HG03064 (cell line): ENCODE measurements at regions not wholly inside any gene's neighbourhood (a gene's known extent, or its start where the extent isn't known, plus 50 kb on each side); places are given as distances from the start of the nearest gene placed in this dataset.
"Not testable (repeated sequence)": the region's sequence is repeated elsewhere in the genome, so short reads cannot be mapped to it uniquely, and the experiment has no call there.

Source experiments
- ATAC-seq: cut with Tn5 transposase; IDR thresholded peaks from one replicate; pipeline ENCODE4 v1.9.1; 2021; ENCODE audit warnings: low read depth; ENCODE audit not compliant: unreplicated experiment

DNA sequence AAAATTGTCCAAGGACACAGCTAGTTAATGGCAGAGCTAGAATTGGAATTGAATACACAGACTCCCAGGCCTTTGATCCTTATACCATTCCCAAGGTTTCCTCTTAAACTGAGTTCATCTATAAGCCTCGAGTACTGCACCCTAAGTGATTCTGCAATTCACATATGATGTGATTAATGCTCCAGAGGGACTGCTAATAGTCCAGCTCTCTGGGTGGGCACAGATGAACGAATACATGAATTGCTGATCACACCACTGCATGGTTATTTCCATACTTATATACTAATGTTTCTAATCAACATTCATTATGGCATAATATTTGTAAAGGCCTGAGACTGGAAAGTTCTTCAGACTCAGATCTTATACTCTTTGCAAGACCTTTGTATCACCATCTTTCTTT, 101.8 kb downstream of the NUFIP1 start:
- no peak for ATAC-seq

DNA sequence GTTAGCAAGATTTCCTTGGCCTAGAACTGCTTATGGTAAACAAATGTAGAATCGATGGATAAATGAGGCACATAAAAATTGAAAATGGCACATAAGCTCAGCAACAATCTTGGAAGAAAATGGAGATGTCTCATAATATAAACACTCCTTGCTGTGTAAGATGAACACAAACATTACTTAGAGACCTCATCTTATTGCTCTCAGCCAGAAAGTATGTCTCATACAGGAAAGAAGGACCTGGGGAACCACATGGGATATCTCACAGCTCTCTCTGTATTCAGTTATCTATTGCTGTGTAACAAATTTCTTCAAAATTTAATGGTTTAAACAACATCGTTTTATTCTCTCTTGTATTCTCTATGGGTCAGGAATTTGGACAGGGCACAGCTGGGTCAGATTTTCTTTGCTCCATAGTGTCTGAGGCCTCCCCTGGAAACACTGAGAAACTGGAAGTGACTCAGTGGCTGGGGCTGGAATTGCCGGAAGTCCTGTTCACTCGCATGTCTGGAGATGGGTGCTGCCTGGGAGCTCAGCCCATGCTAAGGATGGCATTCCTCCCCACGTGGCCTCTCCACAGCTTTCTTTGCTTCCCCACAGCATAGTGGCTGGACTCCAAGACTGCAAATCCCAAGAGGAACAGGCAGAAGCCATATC, 105.1 kb downstream of the NUFIP1 start:
- ATAC-seq = no peak

DNA sequence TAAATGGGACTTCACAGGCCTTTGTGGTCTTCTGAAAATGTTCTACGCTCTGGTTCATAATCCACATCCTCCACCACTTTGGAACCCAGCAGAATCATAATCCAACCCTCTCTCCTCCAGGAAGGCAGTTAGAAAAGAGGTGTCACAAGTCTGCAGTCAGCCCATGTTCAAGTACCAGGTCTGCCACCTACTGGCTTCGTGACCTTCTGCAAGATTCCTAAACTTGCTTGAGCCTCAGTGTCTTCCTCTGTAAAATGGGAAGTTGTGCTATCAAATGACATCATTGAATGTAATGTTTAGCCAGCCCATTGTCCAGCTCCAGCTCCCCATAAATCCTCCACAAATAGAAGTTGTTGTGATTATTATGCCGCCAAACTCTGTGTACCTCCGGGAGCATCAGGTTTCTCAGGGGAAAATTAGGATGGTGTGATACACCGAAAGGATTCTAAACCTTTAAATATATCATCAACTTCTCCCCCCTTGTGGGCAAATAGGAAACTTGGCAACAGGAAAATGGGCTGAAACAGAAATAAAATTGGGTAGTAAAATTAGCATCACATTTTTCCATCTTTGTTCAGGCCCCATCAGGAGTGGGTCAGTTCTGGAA, 109.7 kb downstream of the NUFIP1 start:
- no peak for ATAC-seq

DNA sequence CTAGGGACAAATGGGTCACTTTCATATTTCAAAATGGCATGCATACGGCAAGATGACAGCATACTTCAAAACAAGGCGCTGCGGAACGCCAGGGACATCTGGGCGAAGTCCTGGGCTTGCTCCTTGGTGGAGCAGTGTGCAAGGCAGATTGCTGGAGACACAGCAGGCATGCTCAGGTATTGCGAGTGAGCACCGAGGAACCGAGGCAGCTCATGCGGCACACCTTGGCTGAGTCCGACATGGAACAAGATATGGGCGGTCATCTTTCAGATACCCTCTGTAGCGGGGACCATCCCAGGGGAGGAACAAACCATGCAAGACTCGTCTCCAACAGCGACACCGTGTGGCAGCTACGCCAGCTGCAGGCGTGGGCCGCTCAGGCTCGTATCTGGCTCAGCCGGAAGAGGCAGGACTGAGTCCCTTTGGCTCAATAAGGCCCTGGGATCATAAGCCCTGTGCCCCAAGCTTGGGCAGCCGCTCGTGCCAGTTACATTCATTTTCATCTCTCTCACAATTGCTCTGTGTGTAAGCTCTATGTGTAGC, 112.4 kb downstream of the NUFIP1 start:
- no peak for ATAC-seq

DNA sequence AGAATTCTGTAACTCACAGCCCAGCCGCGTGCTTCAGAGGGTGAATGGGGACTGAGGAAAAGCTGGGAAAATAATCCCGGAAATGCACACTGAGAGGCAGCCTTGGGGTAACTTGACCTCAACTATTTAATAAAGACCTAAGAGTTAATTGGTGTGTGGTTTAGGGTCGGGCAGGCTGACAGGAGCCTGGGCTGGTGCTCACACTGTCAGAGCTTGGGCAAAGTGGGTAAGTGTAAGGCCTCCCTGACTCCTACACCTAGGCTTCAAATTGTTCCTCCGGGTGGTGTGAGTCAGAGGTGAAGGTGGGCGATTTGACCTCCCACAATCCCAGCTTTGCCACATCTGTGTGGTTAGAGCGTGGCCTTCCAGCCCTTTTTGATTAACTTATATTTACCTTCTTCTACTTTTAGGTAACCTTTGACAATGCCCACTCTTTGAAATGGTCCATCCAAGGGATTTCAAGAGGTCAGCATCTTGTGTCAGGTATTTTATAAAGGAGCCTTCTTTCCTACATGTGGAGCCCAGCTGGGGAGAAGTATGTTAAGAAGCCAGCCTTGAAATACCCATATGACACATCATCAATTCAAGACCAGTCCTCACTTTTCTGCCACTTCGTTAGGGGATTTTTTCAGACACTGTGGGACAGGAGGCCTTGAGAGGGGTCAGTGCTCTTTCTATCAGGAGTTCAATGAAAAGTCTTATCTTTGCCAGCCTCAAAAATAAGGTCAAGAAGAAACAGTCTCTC, 114.2 kb downstream of the NUFIP1 start:
- ATAC-seq = no peak

DNA sequence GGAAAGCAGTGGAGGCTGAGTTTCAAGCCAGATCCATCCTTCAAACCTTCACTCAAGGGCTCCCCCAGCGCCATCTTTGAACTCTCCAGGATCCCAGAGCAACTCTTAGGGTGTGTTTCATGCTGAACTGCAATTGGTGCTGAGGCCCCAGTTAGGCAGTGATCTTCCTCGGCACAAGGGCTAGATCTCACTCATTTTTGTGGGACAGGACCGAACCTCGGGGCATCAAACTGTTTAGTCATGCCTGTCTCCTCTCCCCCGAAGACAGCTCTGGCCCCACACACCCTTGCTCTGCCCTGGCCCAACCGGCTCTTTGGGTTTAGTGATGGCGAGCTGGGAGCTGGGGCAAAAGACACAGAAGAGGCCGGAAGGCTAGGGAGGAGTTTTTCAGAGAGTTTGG, 115.1 kb downstream of the NUFIP1 start:
- no peak for ATAC-seq

DNA sequence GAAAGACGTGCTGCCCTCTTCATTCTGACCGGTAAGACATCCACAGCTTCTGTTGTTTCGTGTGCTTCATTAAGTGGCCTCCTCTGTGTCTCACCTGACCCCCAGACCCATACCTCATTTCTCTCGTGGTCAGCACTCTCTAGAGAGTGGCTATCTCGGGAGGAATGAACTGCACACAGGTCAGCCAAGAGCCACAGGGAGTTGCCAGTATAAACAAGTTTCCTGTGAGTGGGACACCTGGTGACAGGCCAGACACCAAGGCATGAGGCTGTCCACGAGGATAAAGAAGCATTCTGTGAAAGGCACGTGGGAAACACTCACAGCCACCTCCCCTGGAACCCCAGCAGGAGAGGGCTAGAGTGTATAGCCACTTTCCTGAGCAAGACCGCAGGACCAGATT, 115.8 kb downstream of the NUFIP1 start:
- ATAC-seq = no peak

DNA sequence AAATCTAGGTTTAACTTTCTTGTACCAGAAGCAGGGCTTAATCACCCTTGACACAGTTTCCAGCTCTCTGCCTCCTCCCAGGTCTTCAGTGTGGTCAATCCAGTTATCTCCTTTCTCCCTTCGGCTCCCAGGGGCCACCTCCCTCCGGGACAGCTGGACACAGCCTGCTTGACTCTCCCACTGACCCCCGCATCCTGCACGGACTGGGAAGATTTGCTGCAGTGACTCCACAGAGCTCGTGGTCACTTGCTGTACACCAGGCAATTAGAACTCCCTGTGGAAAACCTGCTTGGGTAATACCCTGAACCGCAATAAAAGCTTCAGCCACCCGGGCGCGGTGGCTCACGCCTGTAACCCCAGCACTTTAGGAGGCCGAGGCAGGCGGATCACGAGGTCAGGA, 116.5 kb downstream of the NUFIP1 start:
- no peak for ATAC-seq

DNA sequence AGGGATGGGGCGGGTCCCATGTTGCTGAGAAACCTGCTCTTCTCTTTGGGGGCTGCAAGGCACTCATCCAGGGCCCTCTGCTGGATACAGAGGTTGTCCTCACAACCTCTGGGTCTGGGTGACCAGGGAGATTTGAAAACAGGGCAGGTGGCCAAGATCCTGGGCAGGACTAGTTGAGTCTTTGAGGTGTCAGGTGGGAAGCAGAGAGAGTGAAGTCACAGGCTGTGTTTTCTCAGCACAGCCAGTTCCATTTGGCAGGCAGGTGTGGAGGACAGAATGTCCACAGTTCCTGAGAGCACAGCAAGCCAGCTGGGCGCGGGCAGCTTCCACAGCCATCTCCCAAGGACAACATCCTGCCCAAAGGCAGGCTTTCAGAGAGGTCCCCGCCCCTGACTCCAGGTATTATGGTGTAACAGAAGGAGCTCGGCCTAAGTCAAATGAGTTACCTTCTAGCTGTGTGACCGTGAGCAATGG, 118.8 kb downstream of the NUFIP1 start:
- ATAC-seq = no peak

DNA sequence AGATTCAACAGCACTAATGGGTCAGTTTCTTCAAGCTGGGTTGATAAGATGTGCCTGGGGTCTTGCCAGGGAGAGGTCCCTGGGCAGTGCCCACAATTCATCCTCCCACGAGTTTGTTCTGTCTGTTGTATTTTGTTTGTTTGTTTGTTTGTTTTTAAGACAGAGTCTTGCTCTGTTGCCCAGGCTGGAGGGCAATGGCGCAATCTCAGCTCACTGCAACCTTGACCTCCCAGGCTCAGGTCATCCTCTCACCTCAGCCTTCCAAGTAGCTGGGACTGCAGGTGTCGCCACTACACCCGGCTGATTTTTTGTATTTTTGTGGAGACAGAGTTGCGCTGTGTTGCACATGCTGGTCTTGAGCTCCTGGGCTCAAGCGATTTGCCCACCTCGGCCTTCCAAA, 120.1 kb downstream of the NUFIP1 start:
- ATAC-seq = no peak

DNA sequence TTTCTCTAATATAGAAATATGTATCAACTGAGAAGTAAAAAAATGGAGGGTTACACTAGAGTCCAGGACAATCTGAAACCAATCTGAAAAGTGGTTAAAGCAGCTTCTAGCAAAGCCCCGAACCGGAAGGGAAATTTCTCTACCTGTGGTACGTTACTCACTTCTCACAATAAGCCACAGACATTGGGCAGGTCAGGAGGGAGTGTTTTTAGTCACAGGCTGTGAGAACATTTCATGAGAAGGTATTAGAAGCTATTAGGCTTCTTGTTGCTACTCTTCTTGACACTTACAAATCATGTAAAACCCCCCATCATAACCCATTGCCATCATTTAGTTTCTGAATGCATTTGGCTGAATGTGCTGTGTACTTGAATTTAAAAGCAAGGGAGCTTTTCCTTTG, 120.9 kb downstream of the NUFIP1 start:
- peak; percentile 75 for ATAC-seq

DNA sequence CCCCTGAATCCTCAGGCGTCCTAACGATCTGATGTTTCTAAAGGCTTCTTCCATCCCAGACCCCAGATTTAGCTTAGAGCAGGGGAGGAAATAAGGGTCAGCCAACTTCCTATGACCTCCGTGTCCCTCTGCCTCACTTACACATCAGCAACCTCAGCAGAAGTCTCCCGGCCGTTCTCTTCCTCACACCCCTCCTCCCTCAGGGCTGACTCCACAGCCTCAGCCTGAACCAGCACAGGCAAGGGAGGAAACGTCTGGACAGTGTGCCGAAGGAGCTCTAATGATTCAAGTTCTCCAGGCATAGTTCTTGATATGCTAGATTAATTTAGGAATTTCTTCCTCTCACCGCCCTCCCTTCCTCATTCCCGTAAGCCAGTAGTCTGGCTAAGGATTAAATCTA, 121.4 kb downstream of the NUFIP1 start:
- no peak for ATAC-seq

DNA sequence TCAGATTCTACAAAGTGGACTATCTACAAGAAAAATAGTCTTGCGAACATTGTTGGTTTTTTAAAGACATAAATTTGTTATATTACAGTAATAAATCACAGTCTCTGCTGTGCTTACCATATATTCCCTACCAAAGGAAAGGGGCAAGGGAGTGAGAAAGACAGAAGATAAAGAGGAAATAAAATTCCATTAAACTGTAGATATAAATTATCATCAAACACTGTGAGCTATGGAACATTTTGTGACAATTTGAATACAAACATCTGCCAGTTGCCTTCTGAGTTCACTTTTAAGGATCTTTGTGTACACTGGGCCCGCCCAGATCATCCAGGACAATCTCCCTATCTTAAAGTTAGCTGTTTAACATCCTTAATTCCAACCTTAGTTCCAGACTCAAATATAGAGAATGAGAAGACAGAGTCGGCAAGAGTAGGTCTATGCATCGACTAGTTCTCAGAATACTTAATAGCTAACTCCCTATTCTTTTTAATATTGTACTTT, 122.8 kb downstream of the NUFIP1 start:
- no peak for ATAC-seq

DNA sequence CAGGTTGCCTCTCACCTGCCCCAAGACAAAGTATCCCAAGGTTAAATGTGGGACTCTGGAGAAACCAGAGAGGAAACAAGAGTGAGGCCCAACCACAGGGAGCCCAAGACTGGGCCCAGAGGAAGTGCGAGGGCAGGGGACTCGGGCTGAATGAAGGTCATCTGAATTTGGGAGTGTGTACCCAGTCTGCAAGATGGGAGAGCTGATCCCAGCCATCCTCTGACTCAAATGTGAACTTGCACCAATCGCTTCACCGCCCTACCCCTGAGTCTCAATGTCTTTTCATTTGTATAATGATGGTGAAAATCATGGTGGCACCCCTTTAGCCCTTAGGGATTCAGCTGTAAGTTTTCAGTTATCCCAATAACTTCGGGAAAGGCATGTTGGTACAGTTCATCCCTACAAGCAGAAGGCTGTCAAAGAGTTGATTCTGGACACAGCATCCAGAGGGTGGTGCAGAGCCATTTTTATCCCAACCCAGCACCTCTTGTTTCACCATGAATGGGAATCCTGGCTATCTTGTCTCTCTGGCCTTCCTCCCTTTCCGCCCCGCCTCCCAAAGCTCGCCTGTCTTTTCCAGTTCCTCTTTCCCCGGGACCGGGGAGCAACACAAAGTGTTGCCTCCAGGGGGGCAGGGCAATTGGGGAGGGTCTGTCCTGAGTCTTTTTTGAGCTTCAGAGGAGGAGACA, 123.4 kb downstream of the NUFIP1 start:
- no peak for ATAC-seq

DNA sequence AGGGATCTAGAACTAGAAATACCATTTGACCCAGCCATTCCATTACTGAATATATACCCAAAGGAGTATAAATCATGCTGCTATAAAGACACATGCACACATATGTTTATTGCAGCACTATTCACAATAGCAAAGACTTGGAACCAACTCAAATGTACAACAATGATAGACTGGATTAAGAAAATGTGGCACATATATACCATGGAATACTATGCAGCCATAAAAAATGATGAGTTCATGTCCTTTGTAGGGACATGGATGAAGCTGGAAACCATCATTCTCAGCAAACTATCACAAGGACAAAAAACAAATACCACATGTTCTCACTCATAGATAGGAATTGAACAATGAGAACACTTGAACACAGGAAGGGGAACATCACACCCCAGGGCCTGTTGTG, 125.6 kb downstream of the NUFIP1 start:
- not testable (repeated sequence) for ATAC-seq

DNA sequence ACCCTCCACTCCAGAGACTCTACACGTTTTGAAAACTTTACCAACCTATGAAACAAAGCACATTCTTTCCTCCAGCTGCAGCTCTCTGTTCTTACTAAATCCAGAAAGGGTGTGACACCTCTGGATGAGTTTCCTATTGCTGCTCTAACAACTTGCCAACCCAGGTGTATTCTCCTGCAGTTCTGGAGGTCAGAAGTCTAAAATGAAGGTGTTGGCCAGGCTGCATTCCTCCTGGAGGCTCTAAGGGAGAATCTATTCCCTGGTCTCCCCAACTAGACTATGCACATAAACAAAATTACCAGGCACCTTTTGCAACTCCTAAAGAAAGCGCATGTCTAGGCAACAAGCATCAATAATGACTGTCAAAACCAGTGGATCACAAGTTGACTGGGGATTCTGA, 128.8 kb downstream of the NUFIP1 start:
- ATAC-seq = no peak

DNA sequence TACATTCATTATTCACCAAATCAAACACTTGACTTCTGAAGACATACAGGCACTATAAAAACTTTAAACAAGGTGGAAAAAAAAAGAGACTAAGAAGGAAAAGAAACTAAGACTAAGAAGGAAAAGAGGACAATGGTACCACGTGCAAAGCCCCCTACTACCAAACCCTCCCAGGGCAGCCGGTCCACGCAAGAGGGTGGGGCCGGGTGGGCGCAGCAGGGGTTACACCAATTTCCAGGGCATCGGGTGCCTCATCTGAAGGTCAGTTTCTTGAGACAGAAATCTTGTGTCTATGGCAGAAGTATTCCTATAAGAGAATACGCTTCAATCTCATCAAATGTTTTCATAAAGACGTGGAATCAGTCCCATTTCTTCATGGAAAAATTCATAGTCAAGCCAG, 131.5 kb downstream of the NUFIP1 start:
- no peak for ATAC-seq

DNA sequence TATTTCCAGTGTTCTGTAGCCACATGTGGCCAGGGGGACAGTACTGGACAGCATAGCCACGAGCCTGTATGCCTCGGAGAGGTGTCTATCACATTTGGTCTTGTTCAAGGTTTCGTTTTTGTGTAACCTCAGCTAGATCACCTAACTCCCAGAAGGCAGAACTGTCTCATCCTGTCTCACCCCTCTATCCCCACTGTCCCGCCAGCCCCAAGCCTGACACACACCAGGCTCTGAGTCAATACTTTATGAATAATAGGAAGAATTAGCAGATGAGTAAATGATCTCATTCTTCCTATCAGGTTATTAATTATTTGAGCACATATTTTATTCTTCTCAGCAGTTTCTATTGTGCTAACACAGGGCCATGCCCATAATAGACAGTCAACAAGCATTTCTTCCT, 132.2 kb downstream of the NUFIP1 start:
- no peak for ATAC-seq

DNA sequence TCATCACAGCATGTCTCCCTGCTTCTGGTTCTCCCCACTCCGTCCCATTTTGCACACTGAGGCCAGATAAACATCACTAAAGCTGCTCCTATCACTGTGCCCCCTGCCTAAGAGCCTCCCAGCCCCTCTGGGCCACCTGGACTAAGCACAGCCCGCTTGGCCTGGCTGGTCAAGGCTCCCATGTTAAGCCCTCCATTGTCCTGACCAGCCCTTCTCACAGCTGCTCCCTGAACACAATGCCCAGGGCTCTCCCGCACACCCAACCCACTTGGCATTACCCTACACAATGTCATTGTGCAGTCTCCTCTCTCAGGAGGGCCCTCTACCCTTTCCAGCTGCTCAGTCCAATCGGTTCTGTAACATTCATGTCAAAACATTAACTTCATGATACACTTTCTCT, 133.4 kb downstream of the NUFIP1 start:
- ATAC-seq = no peak

DNA sequence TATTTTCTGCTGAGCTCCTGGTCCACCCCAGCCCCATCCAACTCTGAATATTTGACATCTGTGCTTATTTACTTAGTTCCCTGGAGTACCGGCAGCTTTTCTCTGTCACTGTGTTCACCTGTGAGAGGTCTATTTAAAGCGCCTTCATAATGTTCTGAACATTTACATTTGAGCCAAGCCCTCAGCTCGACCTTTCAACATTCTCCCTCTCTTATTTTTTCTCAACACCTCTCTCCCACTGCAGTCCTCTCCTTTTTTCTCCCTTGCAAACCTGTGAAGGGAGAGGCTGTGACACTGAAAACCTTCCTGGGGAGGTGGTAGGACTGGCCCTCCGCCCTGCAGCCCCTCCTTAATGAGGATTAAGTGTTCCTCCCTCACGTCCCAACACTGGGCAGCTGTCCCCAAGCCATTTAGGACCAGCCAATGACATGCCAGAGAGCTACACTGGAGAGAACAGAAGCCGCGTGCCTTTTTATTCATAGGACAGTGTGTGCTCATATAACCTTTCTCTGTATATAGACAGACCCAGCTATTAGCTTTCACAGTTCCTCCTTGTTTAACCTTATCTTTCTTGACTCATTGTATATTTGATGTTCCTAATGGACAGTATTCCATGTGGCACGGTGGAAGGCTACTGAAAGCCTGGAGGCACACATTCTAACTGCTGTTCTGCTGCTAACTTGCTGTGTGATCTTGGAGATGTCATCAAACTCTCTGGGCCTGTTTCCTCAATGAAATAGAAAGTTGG, 134.8 kb downstream of the NUFIP1 start:
- ATAC-seq = no peak
